K562 (cell line): ENCODE measurements at regions not wholly inside any gene's neighbourhood (a gene's known extent, or its start where the extent isn't known, plus 50 kb on each side); places are given as distances from the start of the nearest gene placed in this dataset.

ENCODE experiments used
- BHLHE40 ChIP-seq: IDR thresholded peaks from 2 replicates; pipeline ENCODE4 v1.6.1; 2011; ENCODE audit warnings: low read length, improper control_type of control experiment
- FOXA1 ChIP-seq: fragments of 450-650 bp; IDR thresholded peaks from 2 replicates; pipeline ENCODE4 v1.6.1; 2016; ENCODE audit warnings: mild to moderate bottlenecking, borderline replicate concordance
- ZNF184 ChIP-seq: sonication (generic); formaldehyde crosslinking; IDR thresholded peaks from 2 replicates; pipeline ENCODE4 v1.5.0; 2020; ENCODE audit warnings: missing genetic modification reagents
- TF ChIP-seq, protein P1 (sequence below), 2 experiments: fragments of 450-650 bp; formaldehyde crosslinking in 1 of 2; IDR thresholded peaks; 2 replicates each; pipeline versions ENCODE4 v1.4.0 to v1.6.1; 2014 to 2020; ENCODE audit warnings: mild to moderate bottlenecking in 2 of 2, borderline replicate concordance in 1 of 2, low read depth in 1 of 2
- TF ChIP-seq, protein P2 (sequence below), 3 experiments: IDR thresholded peaks in 2 of 3; conservative IDR thresholded peaks in 1 of 3; 2 replicates each; pipeline ENCODE4 v1.5.1; 2011 to 2012; ENCODE audit warnings: low read length in 3 of 3, mild to moderate bottlenecking in 3 of 3, control low read depth in 2 of 3, improper control_type of control experiment in 1 of 3, inconsistent platforms in 1 of 3, low read depth in 1 of 3, mixed read lengths in 1 of 3, moderate library complexity in 1 of 3; ENCODE audit not compliant: insufficient read depth in 2 of 3
- TF ChIP-seq, protein P3 (sequence below): sonication (generic); formaldehyde crosslinking; IDR thresholded peaks from 2 replicates; pipeline ENCODE4 v1.8.1; 2023; ENCODE audit warnings: mild to moderate bottlenecking, missing genetic modification reagents
- TF ChIP-seq, protein P4 (sequence below): sonication (generic); formaldehyde crosslinking; IDR thresholded peaks from 2 replicates; pipeline ENCODE4 v1.9.0; 2022; ENCODE audit warnings: mild to moderate bottlenecking, missing genetic modification reagents

DNA sequence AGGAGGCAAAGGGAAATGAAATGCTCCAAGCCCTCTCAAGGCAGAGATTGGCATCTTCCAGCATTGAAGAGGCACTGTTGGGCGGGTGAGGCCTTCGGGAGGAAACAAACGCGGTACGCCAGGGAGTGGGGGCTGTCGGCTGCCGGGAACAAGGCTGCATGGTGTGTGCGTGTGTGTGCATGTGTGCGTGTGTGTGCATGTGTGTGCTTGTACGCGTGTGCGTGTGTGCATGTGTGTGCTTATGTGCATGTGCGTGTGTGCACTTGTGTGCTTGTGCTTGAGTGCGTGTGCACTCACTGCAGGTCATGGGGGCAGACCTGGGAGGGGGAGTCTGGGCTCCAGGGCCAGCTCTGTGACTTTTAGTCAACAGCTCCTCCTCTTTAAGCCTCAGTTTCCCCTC lies 113.6 kb upstream of the ADRA2C start:
- TF ChIP-seq ZNF184 (no peak), BHLHE40 (no peak), FOXA1 (no peak)
- TF ChIP-seq, protein P1, sequence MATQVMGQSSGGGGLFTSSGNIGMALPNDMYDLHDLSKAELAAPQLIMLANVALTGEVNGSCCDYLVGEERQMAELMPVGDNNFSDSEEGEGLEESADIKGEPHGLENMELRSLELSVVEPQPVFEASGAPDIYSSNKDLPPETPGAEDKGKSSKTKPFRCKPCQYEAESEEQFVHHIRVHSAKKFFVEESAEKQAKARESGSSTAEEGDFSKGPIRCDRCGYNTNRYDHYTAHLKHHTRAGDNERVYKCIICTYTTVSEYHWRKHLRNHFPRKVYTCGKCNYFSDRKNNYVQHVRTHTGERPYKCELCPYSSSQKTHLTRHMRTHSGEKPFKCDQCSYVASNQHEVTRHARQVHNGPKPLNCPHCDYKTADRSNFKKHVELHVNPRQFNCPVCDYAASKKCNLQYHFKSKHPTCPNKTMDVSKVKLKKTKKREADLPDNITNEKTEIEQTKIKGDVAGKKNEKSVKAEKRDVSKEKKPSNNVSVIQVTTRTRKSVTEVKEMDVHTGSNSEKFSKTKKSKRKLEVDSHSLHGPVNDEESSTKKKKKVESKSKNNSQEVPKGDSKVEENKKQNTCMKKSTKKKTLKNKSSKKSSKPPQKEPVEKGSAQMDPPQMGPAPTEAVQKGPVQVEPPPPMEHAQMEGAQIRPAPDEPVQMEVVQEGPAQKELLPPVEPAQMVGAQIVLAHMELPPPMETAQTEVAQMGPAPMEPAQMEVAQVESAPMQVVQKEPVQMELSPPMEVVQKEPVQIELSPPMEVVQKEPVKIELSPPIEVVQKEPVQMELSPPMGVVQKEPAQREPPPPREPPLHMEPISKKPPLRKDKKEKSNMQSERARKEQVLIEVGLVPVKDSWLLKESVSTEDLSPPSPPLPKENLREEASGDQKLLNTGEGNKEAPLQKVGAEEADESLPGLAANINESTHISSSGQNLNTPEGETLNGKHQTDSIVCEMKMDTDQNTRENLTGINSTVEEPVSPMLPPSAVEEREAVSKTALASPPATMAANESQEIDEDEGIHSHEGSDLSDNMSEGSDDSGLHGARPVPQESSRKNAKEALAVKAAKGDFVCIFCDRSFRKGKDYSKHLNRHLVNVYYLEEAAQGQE (IDR thresholded peaks at IDR 0.05; ENCODE audit: borderline replicate concordance) = no peak
- TF ChIP-seq, protein P1 (CRISPR knock-in tag; IDR thresholded peaks at IDR 0.05; ENCODE audit: low read depth) = no peak
- TF ChIP-seq, protein P2, sequence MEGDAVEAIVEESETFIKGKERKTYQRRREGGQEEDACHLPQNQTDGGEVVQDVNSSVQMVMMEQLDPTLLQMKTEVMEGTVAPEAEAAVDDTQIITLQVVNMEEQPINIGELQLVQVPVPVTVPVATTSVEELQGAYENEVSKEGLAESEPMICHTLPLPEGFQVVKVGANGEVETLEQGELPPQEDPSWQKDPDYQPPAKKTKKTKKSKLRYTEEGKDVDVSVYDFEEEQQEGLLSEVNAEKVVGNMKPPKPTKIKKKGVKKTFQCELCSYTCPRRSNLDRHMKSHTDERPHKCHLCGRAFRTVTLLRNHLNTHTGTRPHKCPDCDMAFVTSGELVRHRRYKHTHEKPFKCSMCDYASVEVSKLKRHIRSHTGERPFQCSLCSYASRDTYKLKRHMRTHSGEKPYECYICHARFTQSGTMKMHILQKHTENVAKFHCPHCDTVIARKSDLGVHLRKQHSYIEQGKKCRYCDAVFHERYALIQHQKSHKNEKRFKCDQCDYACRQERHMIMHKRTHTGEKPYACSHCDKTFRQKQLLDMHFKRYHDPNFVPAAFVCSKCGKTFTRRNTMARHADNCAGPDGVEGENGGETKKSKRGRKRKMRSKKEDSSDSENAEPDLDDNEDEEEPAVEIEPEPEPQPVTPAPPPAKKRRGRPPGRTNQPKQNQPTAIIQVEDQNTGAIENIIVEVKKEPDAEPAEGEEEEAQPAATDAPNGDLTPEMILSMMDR (IDR thresholded peaks at IDR 0.05 in 2 of 3, conservative IDR thresholded peaks at IDR 0.05 in 1 of 3; ENCODE audit: insufficient read depth in 2 of 3, low read depth in 1 of 3, low read length in 3 of 3) = no peak
- TF ChIP-seq, protein P3, sequence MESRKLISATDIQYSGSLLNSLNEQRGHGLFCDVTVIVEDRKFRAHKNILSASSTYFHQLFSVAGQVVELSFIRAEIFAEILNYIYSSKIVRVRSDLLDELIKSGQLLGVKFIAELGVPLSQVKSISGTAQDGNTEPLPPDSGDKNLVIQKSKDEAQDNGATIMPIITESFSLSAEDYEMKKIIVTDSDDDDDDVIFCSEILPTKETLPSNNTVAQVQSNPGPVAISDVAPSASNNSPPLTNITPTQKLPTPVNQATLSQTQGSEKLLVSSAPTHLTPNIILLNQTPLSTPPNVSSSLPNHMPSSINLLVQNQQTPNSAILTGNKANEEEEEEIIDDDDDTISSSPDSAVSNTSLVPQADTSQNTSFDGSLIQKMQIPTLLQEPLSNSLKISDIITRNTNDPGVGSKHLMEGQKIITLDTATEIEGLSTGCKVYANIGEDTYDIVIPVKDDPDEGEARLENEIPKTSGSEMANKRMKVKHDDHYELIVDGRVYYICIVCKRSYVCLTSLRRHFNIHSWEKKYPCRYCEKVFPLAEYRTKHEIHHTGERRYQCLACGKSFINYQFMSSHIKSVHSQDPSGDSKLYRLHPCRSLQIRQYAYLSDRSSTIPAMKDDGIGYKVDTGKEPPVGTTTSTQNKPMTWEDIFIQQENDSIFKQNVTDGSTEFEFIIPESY (CRISPR knock-in tag) = no peak
- TF ChIP-seq, protein P4, sequence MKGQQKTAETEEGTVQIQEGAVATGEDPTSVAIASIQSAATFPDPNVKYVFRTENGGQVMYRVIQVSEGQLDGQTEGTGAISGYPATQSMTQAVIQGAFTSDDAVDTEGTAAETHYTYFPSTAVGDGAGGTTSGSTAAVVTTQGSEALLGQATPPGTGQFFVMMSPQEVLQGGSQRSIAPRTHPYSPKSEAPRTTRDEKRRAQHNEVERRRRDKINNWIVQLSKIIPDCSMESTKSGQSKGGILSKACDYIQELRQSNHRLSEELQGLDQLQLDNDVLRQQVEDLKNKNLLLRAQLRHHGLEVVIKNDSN (CRISPR knock-in tag) = no peak
